ENCODE measurements at regions not wholly inside any gene's neighbourhood (a gene's known extent, or its start where the extent isn't known, plus 50 kb on each side); places are given as distances from the start of the nearest gene placed in this dataset.

DNA sequence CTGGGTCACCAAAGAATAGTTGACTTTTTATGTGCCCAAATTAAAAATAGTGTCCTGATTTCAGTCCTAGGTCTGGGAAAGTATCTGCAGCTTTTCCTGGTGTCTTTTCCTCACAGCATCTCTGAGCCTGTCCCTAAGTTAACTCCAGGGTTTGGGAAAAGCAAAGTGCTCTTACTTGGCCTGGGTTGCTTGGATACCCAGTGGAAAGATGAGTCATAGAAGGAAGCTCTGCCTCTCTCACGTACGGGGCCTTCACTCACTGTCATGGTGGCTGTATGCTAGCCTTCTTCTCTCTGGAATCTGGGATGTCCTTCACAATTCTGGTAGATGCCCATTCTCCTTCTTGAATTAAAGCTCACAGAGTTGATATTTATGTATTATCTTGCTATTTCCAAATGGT lies 607.3 kb downstream of the ANKRD50 start:
- Histone ChIP-seq H3K9me3 (peaks cover 0 to 6% (median 2%) of the 10 kb centered on the region in 4 donors), H3K4me3 (no peak overlapping the region), H3K27me3 (no peaks in the 10 kb centered on the region), H3K36me3 (no peaks in the 10 kb centered on the region), H3K27ac (no peak overlapping the region), H3K4me1 (no peaks in the 10 kb centered on the region)
- DNase-seq (ENCODE audit: low spot score in 2 of 2) = no peak
- WGBS, 2 donors = 75% methylated on average over 2 of the region's 2 CpGs
- TF ChIP-seq POLR2A (IDR thresholded peaks at IDR 0.05) (no peak), EP300 (IDR thresholded peaks at IDR 0.05) (no peak)
- TF ChIP-seq, protein P1, sequence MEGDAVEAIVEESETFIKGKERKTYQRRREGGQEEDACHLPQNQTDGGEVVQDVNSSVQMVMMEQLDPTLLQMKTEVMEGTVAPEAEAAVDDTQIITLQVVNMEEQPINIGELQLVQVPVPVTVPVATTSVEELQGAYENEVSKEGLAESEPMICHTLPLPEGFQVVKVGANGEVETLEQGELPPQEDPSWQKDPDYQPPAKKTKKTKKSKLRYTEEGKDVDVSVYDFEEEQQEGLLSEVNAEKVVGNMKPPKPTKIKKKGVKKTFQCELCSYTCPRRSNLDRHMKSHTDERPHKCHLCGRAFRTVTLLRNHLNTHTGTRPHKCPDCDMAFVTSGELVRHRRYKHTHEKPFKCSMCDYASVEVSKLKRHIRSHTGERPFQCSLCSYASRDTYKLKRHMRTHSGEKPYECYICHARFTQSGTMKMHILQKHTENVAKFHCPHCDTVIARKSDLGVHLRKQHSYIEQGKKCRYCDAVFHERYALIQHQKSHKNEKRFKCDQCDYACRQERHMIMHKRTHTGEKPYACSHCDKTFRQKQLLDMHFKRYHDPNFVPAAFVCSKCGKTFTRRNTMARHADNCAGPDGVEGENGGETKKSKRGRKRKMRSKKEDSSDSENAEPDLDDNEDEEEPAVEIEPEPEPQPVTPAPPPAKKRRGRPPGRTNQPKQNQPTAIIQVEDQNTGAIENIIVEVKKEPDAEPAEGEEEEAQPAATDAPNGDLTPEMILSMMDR (IDR thresholded peaks at IDR 0.05) = no peak

DNA sequence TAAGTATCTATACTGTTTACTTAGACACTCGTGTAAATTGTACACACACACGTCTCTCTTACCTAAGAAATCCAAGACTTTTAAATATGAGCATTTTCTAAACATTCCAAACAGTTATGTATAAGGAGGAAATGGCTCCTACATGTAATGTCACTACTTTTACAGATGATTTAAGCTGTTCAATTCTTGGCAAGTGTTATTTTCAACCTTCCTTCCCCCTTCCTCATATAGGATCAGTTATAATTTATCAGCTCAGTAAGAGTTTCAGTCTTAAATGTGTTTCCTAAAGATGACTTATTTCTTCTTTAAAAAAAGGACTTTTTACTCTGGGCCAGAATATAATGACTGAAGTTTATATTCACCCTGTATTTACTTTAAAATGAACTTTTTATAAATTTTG lies 601.1 kb downstream of the ANKRD50 start:
- H3K36me3 ChIP-seq = no peaks in the 10 kb centered on the region
- no peak overlapping the region for H3K27ac ChIP-seq
- DNase-seq (ENCODE audit: low spot score in 2 of 2) = no peak
- H3K27me3 ChIP-seq = no peaks in the 10 kb centered on the region
- peaks cover 0 to 13% (median 0%) of the 10 kb centered on the region in 4 donors for H3K4me1 ChIP-seq
- 81 to 83% methylated on average over 2 of the region's 2 CpGs for WGBS, 2 donors
- H3K9me3 ChIP-seq = peaks cover 0 to 3% (median 0%) of the 10 kb centered on the region in 4 donors
- no peak overlapping the region for H3K4me3 ChIP-seq
- TF ChIP-seq EP300 (IDR thresholded peaks at IDR 0.05) (no peak), POLR2A (IDR thresholded peaks at IDR 0.05) (no peak)
- TF ChIP-seq, protein P1 (IDR thresholded peaks at IDR 0.05) = no peak

DNA sequence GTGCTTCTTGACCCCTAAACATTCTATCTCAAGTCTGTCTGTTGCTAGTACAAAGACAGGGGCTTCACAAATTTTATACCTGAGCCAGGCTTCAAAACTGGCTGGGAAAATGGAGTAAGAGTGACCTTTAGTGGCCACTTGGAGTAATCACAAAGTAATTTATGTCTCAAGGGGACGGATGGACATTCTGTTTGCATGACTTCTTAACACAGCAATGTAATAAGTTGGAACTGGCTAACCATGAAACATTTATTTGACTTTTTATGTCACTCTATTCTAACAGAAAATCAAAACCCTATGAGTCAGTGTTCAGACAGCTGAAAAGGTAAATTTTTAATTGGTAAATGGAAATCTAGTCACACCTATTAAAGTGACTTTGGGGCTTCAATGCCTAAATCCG lies 600.6 kb downstream of the ANKRD50 start:
- H3K4me3 ChIP-seq = no peak overlapping the region
- TF ChIP-seq EP300 (IDR thresholded peaks at IDR 0.05) = peak in 1 of 2 donors; percentile 40
- TF ChIP-seq, protein P1 (IDR thresholded peaks at IDR 0.05) = peak; percentile 34 to 79 (median 56)
- no peak for TF ChIP-seq POLR2A (IDR thresholded peaks at IDR 0.05)
- 43 to 48% methylated on average over 2 of the region's 2 CpGs for WGBS, 2 donors
- no peaks in the 10 kb centered on the region for H3K27me3 ChIP-seq
- H3K27ac ChIP-seq = no peak overlapping the region
- H3K36me3 ChIP-seq = no peaks in the 10 kb centered on the region
- peak in 1 of 2 donors; percentile 35 for DNase-seq (ENCODE audit: low spot score in 2 of 2)
- peaks cover 0 to 1% (median 0%) of the 10 kb centered on the region in 4 donors for H3K9me3 ChIP-seq
- H3K4me1 ChIP-seq = peaks cover 0 to 13% (median 0%) of the 10 kb centered on the region in 4 donors

DNA sequence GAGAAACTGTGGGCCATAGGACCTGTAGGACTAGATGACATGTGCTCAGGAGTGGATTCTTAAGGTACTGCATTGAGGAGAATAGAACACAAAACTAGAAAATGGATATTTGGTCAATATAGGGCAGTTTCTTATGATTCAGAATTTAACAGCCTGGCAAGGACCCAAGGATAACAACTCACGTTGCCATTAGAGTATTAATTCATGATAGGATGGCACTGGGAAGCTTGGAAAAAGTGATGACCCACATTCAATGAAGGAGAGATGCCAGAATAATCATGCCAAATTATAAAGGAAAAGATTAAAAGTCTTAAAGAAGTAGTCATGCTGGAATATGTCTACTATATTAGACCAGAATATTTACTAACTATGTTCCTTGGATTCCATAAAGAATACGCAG lies 594.5 kb downstream of the ANKRD50 start:
- H3K27ac ChIP-seq = no peak overlapping the region
- TF ChIP-seq, protein P1 (IDR thresholded peaks at IDR 0.05) = no peak
- no peak for TF ChIP-seq EP300 (IDR thresholded peaks at IDR 0.05)

DNA sequence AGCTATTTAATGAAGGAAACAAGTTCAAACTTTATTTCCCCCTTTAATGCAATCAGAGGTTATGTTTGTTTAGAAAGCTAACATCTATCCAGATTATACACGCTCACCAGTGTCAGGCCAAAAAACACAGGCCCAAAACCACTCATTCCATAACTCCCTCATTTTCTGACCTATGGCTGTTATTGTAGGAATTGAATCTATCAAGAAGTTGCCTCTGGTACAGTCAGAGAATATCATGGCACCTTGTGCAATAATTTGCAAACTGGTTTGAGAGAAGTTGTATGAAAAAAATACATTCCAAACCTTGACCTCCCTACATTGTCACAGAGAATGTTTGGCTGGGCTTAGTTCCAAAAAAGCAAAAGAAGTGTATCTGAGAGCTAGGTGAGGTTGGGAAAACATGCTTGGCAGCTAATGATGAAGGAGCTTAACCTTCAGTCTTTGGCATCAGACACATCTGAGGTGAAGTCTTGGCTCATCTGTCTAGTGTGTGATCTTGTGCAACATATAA lies 591.0 kb downstream of the ANKRD50 start:
- Histone ChIP-seq H3K4me1 (no peaks in the 10 kb centered on the region), H3K27me3 (no peaks in the 10 kb centered on the region), H3K9me3 (no peaks in the 10 kb centered on the region), H3K36me3 (no peaks in the 10 kb centered on the region), H3K27ac (no peak overlapping the region), H3K4me3 (no peak overlapping the region)
- WGBS, 2 donors = 61 to 69% methylated on average over 1 of the region's 1 CpG
- TF ChIP-seq, protein P1 (IDR thresholded peaks at IDR 0.05) = no peak
- TF ChIP-seq EP300 (IDR thresholded peaks at IDR 0.05) = peak in 1 of 2 donors; percentile 36
- no peak for DNase-seq (ENCODE audit: low spot score in 2 of 2)

More for the DNA sequence above, 594.5 kb downstream of the ANKRD50 start:
- Histone ChIP-seq H3K9me3 (no peaks in the 10 kb centered on the region), H3K27me3 (no peaks in the 10 kb centered on the region), H3K36me3 (no peaks in the 10 kb centered on the region), H3K4me3 (no peak overlapping the region), H3K4me1 (no peaks in the 10 kb centered on the region)
- WGBS, 2 donors = 53 to 62% methylated on average over 2 of the region's 2 CpGs
- DNase-seq (ENCODE audit: low spot score in 2 of 2) = no peak
